Stimulated activated CD4-positive, alpha-beta T cell treated with anti-CD3 and anti-CD28 coated beads, Interleukin-4, amount 100 ng/mL, for 24 hours (primary cell): ENCODE measurements at regions not wholly inside any gene's neighbourhood (a gene's known extent, or its start where the extent isn't known, plus 50 kb on each side); places are given as distances from the start of the nearest gene placed in this dataset.
"Not testable (repeated sequence)": the region's sequence is repeated elsewhere in the genome, so short reads cannot be mapped to it uniquely, and the experiment has no call there.

Experiments used
- DNase-seq: peaks from one replicate; pipeline ENCODE4 v3.0.0-alpha.2; 2020

DNA sequence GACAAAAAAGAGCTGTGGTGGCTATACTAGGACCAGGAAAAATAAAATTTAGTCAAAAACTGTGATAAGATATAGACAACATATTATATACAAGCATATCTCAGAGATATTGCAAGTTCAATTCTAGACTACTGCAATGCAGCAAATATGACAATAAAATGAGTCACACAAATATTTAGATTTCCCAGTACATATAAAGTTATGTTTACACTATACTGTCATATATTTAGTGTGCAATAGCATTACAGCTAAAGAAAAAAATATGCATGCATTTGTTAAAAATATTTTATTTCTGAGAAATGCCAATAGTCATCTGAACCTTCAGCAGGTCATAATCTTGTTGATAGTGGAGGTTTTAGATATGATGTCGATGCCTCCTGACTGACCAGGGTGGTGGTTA lies 72.1 kb downstream of the AKR1C4 start:
- DNase-seq = no peak

DNA sequence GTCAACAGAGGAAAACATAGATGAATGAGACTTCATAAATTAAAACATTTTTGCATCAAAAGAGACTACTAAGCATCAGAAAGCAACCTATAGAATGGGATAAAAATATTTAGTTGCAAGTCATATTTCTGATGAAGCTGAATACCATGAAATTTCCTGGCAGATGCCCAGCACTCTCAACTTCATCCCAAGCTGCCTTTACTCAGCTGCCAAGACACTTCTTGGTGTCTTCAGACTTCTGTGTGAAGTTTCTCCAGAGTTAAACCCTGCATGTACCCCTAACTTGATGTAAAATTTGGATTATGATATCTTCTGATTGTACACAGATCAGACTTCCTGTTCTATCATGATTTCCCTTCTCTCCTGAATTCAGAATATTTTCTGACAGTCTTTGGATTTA lies 73.2 kb downstream of the AKR1C4 start:
- no peak for DNase-seq

DNA sequence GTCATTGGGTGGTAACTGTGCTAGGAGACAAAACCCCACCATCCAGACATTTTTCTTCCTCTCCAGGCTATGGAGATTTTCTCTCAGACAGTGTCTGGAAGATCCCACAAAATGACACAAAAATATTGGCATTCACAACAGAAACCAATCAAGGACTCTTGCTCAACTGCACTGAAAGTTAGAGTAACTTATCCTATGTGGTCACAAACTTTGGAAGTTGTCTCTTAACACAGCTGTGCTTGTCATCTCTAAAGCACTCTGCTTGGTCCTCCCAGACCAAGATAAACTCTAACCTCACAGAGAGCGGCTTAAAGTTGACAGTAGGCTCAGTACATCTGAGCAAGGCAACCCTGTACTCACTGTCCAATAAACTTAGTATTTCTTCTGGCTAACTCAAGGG lies 74.9 kb downstream of the AKR1C4 start:
- DNase-seq = no peak

DNA sequence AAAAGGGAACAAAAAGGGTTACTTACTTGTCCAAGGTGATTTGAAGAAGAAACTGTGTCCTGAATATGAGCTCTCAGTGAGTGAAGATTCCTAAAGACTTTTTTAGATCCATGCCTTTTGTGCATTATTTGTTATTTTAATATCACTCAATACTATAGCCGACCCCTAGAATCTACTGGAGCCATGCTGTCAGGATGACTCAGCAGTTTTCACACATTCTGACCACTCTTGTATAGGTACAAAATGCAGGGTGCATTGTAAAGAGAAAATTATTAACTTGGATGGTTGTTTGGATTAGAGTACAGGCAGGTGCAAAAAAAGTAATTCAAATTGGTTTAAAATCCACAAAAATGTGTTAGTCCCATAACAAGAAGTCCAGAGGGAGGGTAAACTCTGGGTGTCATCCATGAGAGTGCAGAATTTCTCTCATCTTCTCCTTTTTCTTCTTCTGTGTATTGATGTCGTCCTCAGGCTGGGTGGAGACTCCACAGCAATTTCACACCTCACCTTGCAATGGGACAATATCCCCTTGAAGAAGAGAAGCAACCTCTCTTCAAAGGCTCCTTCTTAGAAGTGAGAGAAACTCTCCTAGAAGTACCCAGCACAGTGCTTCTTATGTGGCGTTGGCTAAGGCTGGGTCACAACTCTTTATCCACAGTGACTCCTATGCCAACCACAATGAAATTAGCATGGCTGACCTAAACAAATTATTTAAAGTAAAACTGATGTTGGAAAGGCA lies 75.6 kb downstream of the AKR1C4 start:
- no peak for DNase-seq

DNA sequence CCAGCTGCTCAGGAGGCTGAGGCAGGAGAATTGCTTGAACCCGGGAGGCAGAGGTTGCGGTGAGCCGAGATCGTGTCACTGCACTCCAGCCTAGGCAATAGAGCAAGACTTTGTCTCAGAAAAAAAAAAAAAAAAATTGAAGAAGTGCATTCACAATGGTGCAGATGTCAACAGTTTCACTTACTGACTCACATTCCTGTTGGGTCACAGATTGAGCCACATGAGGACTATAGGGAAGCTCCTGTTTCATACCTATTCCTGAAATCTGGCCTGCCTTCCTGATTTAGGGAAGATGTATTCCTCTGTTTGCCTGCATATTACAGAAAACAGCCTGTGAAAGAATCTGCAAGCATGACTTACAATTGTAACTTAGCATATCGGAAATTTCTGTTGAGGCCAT lies 78.2 kb downstream of the AKR1C4 start:
- no peak for DNase-seq

DNA sequence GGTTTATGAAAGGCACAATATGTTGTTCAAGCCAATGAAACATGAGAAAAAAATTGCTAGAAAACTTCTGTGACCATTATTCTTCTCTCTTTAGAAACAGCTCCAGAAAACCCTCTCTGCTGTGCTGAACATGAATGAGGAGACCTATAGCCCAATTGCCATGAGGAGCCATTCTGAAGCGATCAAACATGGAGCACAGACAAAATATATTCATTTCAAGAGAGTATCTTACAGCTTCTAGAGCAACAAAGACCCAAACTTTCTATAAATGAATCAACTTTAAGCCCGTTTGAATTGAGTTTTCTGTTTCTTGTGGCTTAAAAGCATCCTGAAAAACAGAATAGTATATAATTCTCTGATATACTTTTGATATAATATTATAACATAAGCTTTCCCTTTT lies 83.4 kb upstream of the UCN3 start:
- no peak for DNase-seq

DNA sequence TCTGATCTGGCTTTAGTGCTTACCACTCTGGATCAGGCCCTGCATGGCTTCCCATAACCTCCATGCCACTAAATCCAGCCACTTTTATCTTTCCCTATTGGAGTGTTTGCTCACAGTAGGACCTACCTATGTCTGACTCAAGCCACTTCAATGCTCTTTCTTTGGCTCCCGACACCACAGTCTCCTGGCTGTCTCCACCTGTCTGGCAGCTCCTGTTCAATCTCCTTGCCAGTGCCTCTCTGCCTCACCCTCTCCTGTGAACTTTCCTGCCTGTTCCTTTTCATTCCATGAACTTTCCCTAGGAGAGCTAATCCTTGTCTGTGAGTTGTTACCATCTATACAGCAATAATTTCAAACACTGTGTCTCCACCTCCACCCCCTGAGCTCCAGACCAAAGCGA lies 82.6 kb upstream of the UCN3 start:
- DNase-seq = no peak

DNA sequence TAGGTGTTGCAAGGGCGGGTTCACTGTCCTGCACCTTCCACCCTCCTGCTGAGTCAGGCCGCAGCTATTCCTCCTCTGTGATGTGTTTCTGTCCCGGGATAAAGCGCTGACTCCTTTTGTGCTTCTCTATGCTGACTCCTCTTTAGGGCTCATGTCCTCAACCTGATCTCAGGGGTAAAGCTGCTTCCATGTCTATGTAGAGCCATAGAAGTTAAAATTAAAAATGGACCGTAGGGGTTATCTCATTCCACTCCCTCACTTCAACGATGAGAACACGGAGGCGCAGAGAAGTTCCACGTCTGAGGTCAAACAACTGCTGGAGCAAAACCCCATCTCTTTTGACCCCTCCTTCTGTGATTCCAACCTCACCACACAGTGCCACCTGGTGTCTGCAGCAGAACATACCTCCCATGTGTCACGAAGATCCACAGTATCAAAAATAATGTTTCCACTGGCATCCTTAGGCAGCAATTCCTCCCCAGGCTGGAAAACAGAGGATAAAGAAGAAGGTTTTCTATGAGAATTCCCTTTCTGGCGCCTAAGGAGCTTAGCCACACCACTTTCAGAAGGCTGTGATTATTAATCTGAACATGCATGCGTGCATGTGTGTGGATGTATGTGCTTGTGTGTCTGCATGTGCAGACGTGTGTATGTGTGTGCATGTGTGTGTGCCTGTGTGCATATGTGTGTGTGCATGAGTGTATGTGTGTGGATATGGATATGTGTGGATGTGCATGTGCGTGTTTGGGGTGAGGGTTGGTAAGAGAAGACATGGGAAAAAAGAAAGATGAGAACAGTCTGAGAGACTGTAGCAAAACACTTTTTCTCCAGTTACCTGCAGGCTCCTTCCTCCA lies 81.2 kb upstream of the UCN3 start:
- DNase-seq = peak; percentile 46

DNA sequence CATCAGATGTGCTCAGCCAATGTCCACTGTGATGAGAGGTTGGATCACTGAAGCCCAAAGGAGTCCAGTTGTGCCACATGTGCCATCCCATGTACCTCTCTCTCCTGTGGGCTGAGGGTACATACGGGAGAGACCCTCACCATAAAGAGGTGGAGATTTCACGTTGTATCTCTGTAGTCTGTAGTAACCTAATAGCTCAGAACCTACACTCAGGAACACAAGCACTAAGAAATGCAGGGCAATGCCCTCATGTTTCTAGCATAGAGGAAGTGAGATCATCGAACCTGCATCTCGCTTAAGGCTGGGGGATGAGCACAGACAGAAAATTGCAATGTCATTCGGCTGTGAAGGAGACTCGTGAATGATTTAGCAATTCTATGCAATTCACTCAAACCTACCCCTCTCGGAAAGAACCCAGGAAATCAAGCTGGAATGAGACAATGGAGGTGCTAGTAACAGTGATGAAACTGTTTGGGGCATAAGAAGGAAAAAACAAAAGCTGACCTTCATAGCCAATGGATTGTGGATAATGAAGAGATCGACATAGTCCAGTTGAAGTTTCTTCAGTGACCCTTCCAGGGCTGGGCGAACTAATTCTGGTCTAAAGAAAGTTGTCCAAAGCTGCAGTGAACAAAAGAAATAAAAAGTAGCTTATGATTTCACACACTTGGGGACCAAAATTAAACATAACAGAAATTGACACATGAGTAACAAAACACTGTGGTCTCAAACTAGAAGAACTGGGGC lies 80.3 kb upstream of the UCN3 start:
- no peak for DNase-seq

DNA sequence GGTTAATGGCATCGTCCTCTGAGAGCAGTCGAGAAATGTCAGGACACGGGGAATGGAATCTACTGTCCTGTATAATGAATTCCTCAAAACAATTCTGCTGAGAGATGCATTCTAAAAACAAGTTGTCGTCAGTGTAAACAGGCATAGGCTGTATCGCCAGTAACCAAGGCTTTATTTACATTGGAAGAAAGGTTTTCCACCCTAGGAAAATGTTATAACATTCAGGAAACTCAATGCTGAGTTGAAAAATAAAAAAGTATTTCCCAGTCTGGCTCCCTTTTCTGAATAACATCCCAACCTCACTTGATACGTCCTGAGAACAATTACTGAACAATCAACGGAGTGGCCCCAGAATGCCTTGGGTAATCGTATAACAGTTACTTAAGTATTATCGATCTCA lies 79.6 kb upstream of the UCN3 start:
- DNase-seq = no peak

DNA sequence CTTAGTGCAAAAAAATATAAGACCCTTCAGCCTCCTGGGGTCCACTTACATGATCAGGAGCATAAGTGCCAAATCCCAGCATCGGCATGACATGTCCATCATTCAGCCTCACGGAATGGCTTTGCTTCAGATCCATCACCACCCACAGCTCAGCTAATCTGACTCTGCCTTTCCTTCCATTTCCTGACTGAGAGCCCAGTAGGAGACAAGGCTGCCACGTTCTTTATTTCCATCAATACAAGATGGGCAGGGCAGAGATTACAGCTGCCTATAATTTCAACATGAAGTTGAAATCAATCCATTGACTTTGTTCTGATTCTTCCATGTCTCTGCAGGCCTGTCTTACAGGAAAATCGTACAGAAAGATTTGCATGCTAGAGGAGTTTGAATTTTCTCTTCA lies 76.4 kb upstream of the UCN3 start:
- DNase-seq = no peak

DNA sequence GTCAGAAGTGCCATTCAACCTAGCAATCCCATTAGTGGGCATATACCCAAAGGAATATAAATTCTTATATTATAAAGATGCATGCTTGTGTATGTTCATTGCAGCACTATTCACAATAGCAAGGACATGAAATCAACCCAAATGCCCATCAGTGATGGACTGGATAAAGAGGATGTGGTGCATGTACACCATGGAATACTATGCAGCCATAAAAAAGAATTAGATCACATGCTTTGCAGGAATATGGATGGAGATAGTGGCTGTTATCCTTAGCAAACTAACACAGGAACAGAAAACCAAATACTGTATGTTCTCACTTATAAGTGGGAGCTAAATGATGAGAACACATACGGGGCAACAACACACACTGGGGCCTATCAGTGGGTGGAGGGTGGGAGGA lies 75.5 kb upstream of the UCN3 start:
- DNase-seq = not testable (repeated sequence)

DNA sequence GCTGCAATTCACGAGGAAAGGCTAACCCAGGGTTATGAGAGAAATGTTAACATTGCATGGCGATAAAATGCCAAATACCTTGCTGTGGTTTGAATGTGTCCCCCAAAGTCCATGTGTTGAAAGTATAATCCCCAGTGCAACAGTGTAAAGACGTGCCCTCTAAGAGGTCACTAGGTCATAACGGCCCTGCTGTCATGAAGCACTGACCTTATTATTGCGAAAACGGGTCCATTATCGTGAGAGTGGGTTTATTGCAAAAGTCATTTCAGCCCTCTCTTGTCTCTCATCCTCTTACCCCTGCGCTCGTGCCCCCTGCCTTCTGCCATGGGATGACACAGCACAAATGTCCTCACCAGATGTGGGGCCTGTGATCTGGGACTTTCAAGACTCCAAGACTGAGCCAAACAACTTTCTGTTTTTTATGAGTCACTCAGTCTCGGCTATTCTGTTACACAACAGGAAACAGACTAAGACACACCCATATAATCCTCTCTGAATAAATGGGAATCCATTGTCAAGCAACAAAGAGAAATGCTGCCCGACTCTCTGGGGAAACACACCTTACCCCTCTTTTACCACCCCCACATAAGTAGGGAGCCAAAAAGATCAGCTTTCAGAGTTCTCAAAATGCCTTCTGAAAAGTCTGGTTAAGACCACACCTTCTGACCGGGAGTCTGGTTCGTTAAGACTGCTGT lies 73.1 kb upstream of the UCN3 start:
- DNase-seq = peak; percentile 36

DNA sequence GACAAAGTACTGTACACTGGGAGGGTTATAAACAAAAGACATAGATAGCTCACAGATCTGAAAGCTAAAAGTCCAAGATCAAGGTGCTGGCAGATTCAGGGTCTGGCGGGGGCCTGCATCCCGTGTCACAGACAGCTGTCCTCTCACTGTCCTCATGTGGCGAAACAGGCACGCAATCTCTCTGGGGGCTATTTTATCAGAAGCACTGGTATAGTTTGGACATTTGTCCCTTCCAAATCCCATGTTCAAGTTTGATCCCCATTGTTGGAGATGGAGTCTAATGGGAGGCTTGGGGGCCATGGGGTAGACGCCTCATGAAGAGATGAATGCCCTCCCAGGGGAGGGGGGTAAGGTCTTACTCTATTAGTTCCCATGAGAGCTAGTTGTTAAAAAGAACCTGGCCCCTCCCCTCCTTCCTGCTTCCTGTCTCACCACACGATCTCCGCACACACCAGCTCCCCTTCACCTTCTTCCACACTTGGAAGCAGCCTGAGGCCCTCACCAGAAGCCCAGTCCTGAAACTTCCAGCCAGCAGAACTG lies 72.5 kb upstream of the UCN3 start:
- DNase-seq = no peak

DNA sequence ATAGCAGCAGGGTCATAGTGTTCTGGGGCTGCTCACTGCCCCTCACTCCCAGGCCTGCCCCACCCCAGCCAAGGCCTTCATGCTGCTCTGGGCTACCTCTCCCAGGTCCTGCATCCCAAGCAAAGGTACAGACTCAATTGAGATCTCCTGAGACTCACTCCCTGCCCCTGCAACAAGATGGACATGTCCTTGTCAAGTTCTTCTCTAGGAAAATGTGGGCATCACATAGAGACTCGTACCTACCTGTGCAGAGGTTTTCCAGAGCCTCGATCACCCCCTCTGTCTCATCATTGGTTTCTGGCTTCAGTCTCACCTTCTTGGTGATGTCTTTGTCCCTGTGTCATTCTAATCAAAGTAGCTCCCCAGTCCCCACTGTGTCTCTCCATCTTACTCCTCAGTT lies 71.8 kb upstream of the UCN3 start:
- not testable (repeated sequence) for DNase-seq

DNA sequence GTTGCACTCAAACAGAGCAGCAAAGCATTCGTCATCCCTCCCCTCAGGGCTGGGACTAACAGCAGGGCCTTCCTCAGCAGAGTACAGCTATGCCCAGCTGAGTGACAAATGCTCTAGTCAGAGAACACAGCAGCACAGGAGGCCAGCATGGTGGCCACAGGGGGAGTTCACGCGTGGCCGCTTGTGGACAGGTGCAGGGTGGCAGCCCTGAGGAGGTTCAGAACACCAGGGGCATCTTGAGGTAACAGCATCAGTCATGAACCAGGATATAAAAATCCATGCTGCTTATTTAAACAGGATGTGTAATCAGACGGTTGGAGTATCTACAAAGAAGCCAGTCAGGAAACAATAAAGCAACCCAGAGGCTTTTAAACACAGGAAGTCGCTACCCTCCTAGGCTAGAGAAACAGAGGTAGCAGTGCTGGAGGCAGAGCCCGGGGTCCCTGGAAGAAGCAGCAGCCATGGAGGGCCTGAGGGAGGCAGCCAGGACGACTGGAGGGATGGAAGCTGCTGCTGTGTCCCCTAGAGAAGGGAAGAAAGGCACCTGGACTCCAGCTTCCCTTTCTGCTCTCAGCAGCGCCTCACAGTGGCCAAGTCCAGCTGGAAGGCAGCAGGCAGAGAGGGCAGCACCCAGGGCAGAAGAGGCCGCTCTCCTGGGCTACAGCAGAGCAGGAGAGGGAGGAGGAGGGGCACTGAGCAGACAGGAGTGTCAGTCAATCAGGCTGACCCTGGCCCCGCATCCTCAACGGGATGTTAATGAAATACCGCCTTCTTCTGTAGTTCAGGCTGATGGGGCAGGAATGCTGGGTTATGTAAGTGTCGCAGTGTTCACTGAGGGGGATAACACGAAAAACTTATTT lies 70.8 kb upstream of the UCN3 start:
- DNase-seq = peak; percentile 20

DNA sequence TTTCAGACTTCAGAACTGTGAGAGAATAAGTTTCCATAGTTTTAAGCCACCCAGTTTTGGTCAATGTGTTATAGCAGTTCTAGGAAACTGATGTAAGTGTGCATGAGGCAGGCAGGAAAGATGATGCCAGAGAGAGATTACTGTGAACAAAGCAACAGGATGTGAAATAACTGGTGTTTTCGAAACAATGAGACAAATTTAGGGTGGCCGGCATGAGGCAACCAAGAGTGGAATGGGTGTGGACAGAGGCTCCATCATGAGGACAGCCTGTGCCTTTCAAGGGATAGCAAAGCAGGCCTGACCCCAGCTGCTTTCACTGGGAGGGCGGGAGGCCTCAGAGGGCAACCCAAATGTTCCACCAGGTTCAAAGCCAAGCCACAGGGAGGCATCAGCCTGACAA lies 67.3 kb upstream of the UCN3 start:
- no peak for DNase-seq

DNA sequence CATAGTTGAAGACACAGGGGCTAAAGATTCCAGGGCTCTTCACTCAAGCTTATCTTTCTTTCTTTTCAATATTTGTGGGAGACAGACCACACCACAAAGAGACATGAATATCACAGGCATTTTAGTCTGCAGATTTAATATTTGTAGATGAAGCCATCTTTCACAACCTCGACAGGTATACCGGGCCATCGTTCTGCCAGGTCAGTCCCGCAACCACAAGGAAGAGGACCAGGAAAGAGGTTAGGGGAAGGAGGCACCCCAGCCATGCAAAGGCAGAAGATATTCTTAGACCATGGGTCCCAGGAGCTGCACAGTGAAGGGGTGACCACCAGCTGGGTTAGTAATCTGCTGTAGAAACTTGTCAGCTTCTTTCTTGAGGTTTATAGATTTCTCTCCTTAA lies 66.8 kb upstream of the UCN3 start:
- no peak for DNase-seq

DNA sequence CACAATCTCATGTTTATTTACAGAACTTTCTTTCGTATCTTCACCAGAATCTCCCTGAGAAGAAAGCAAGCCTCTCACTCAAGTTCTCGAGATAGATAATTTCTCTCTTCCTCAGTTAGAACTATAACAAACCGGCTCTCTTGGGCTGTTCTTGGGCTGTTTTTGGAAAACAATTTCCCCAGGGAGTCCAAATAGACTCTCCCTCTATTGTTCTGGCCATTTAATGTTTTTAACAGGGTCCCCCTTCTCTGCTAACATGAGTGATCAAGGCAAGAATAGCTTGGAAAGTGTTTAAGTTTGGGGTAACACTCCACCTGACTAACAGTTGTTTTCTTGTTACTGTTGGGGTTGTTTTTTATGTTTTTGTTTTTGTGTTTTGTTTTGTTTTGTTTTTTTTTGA lies 64.8 kb upstream of the UCN3 start:
- no peak for DNase-seq

DNA sequence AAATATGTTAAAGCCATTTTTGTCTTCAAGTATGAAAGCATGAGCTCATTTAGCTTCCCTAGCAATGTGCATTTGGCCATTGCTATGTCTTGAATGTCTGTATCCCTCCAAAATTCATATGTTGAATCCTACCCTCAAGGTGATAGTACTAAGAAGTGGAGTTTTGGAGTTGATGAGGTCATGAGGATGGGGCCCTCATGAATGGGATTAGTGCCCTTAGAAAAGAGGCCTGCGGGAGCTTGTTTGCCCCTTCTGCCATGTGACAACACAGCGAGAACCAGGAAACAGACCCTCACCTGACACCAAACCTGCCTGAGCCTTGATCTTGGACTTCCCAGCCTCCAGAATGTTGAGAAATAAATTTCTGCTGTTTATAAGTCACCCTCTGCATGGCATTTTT lies 61.3 kb upstream of the UCN3 start:
- no peak for DNase-seq

DNA sequence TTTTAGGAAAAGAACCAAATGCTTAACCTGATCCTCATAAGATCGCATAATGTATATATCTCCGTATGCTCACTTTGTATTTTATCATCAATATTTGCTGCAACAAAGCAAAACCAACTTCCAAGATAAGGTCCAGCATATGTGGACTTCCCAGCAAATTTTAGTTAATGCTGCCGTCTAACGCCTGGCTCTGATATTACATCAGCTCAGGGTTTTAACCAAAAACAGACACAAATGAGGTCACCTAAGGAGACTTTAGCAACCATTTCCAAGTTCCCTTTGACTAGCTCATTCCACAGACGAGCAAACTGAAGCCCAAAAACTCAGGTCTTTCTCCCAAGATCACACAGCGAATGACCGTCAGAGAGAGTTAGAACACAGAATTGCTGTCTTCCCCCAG lies 59.4 kb upstream of the UCN3 start:
- DNase-seq = no peak

DNA sequence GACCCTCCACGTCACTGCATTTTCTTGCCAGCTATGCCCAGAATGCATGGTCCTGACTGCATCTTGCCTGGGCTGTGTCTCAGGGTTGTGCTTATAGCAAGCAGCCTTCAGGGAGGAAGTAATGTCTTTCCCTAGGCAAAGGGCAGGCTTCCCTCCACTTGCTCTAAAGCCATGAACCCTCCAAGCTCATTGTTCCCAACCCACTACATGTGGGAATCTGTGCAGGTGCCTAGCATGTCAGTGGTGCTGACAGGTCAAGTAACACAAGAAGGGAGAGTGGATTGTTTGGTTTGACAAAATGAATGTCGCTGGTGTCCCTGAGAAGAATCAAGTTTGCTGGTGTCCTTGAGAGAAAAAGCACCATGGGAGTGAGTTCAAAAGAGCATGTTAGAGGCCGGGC lies 53.9 kb upstream of the UCN3 start:
- DNase-seq = no peak
